IPS DF 6.9 (cell line): ENCODE measurements at regions not wholly inside any gene's neighbourhood (a gene's known extent, or its start where the extent isn't known, plus 50 kb on each side); places are given as distances from the start of the nearest gene placed in this dataset.
"Not testable (repeated sequence)": the region's sequence is repeated elsewhere in the genome, so short reads cannot be mapped to it uniquely, and the experiment has no call there.

Experiments used
- DNase-seq: peaks from one replicate; pipeline ENCODE4 v3.0.0-alpha.2; 2013; ENCODE audit warnings: low read depth, low spot score
- H3K27ac ChIP-seq: one replicate; pipeline ENCODE4 v1.5.1; 2013; ENCODE audit warnings: low read length, control low read depth
- H3K27me3 ChIP-seq: 2 replicates; pipeline ENCODE4 v1.6.1; 2013; ENCODE audit warnings: mild to moderate bottlenecking, low read length; ENCODE audit not compliant: control insufficient read depth, insufficient read depth
- H3K36me3 ChIP-seq: 2 replicates; pipeline ENCODE4 v1.6.1; 2013; ENCODE audit warnings: low read length; ENCODE audit not compliant: control insufficient read depth, insufficient read depth
- H3K4me1 ChIP-seq: 2 replicates; pipeline ENCODE4 v1.6.1; 2013; ENCODE audit warnings: low read length; ENCODE audit not compliant: control insufficient read depth, insufficient read depth
- H3K4me3 ChIP-seq: 2 replicates; pipeline ENCODE4 v1.5.1; 2013; ENCODE audit warnings: mild to moderate bottlenecking, low read length
- H3K9me3 ChIP-seq: 2 replicates; pipeline ENCODE4 v1.6.1; 2013; ENCODE audit warnings: low read length, inconsistent platforms; ENCODE audit not compliant: control insufficient read depth, insufficient read depth
- WGBS: extraction: QIAGEN DNeasy Blood & Tissue Kit; methylation state at CpG from one replicate; pipeline ENCODE4 v1.1.7; 2013; ENCODE audit warnings: mixed read lengths, missing lambda C conversion rate; ENCODE audit not compliant: insufficient read length, insufficient coverage; 5-methylcytosine and 5-hydroxymethylcytosine counted together

GRCh38 chr5:92836855-92837755, 743.9 kb downstream of the NR2F1-AS1 start:
- H3K4me1 ChIP-seq, result no peaks in the 10 kb centered on the region
- no peak overlapping the region for H3K27ac ChIP-seq
- H3K4me3 ChIP-seq, result no peak overlapping the region
- H3K36me3 ChIP-seq, result no peaks in the 10 kb centered on the region
- no peak for DNase-seq
- WGBS, result no CpG with 5 or more reads among the region's 3 CpGs
- H3K9me3 ChIP-seq, result no peaks in the 10 kb centered on the region
- H3K27me3 ChIP-seq, result no peaks in the 10 kb centered on the region

- no peak overlapping the region for H3K27ac ChIP-seq
- H3K36me3 ChIP-seq, result no peaks in the 10 kb centered on the region
- no CpG with 5 or more reads among the region's 1 CpG for WGBS
- H3K9me3 ChIP-seq, result no peaks in the 10 kb centered on the region
- DNase-seq, result no peak
- no peaks in the 10 kb centered on the region for H3K27me3 ChIP-seq
- no peaks in the 10 kb centered on the region for H3K4me1 ChIP-seq
- H3K4me3 ChIP-seq, result no peak overlapping the region
Observed at GRCh38 chr5:92835712-92836111, 745.3 kb downstream of the NR2F1-AS1 start.

GRCh38 chr5:92823551-92823950, 757.5 kb downstream of the NR2F1-AS1 start:
- H3K4me3 ChIP-seq, H3K36me3 ChIP-seq, H3K27ac ChIP-seq, H3K9me3 ChIP-seq, DNase-seq, H3K27me3 ChIP-seq, H3K4me1 ChIP-seq: not testable (repeated sequence)
- no CpG with 5 or more reads among the region's 3 CpGs for WGBS

- no peaks in the 10 kb centered on the region for H3K9me3 ChIP-seq
- no peak for DNase-seq
- no CpG with 5 or more reads among the region's 9 CpGs for WGBS
- H3K36me3 ChIP-seq, result no peaks in the 10 kb centered on the region
- H3K27me3 ChIP-seq, result no peaks in the 10 kb centered on the region
- no peak overlapping the region for H3K27ac ChIP-seq
- H3K4me3 ChIP-seq, result no peak overlapping the region
- no peaks in the 10 kb centered on the region for H3K4me1 ChIP-seq
Observed at GRCh38 chr5:92822183-92822582, 758.8 kb downstream of the NR2F1-AS1 start.

- H3K36me3 ChIP-seq, result no peaks in the 10 kb centered on the region
- WGBS, result no CpG with 5 or more reads among the region's 3 CpGs
- DNase-seq, result no peak
- H3K4me3 ChIP-seq, result no peak overlapping the region
- no peak overlapping the region for H3K27ac ChIP-seq
- H3K4me1 ChIP-seq, result no peaks in the 10 kb centered on the region
- no peaks in the 10 kb centered on the region for H3K9me3 ChIP-seq
- H3K27me3 ChIP-seq, result no peaks in the 10 kb centered on the region
Observed at GRCh38 chr5:92809855-92810465, 771.1 kb downstream of the NR2F1-AS1 start.

GRCh38 chr5:92808474-92808873, 772.5 kb downstream of the NR2F1-AS1 start:
- no peaks in the 10 kb centered on the region for H3K4me1 ChIP-seq
- H3K27ac ChIP-seq, result no peak overlapping the region
- no peak overlapping the region for H3K4me3 ChIP-seq
- no peaks in the 10 kb centered on the region for H3K36me3 ChIP-seq
- no peaks in the 10 kb centered on the region for H3K27me3 ChIP-seq
- no peak for DNase-seq
- no peaks in the 10 kb centered on the region for H3K9me3 ChIP-seq
- WGBS, result no CpG with 5 or more reads among the region's 1 CpG

- H3K27ac ChIP-seq, result no peak overlapping the region
- DNase-seq, result no peak
- WGBS, result no CpG with 5 or more reads among the region's 4 CpGs
- H3K4me1 ChIP-seq, result no peaks in the 10 kb centered on the region
- H3K36me3 ChIP-seq, result no peaks in the 10 kb centered on the region
- no peak overlapping the region for H3K4me3 ChIP-seq
- H3K9me3 ChIP-seq, result no peaks in the 10 kb centered on the region
- H3K27me3 ChIP-seq, result no peaks in the 10 kb centered on the region
Observed at GRCh38 chr5:92807085-92807484, 773.9 kb downstream of the NR2F1-AS1 start.

GRCh38 chr5:92805446-92805845, 775.6 kb downstream of the NR2F1-AS1 start:
- H3K27me3 ChIP-seq, result no peaks in the 10 kb centered on the region
- no peaks in the 10 kb centered on the region for H3K36me3 ChIP-seq
- DNase-seq, result no peak
- H3K9me3 ChIP-seq, result no peaks in the 10 kb centered on the region
- no peak overlapping the region for H3K4me3 ChIP-seq
- H3K4me1 ChIP-seq, result no peaks in the 10 kb centered on the region
- H3K27ac ChIP-seq, result no peak overlapping the region

- Histone ChIP-seq H3K9me3 (no peaks in the 10 kb centered on the region), H3K36me3 (no peaks in the 10 kb centered on the region), H3K4me1 (no peaks in the 10 kb centered on the region), H3K4me3 (no peak overlapping the region), H3K27me3 (no peaks in the 10 kb centered on the region), H3K27ac (no peak overlapping the region)
- no peak for DNase-seq
- WGBS, result no CpG with 5 or more reads among the region's 7 CpGs
Observed at GRCh38 chr5:92801911-92802310, 779.1 kb downstream of the NR2F1-AS1 start.

- H3K36me3 ChIP-seq, result no peaks in the 10 kb centered on the region
- no peak for DNase-seq
- H3K27me3 ChIP-seq, result no peaks in the 10 kb centered on the region
- H3K4me3 ChIP-seq, result no peak overlapping the region
- H3K4me1 ChIP-seq, result no peaks in the 10 kb centered on the region
- no peaks in the 10 kb centered on the region for H3K9me3 ChIP-seq
- H3K27ac ChIP-seq, result no peak overlapping the region
Observed at GRCh38 chr5:92800365-92800764, 780.7 kb downstream of the NR2F1-AS1 start.

GRCh38 chr5:92795633-92796032, 785.4 kb downstream of the NR2F1-AS1 start:
- WGBS, result no CpG with 5 or more reads among the region's 3 CpGs
- H3K27ac ChIP-seq, result no peak overlapping the region
- H3K9me3 ChIP-seq, result no peaks in the 10 kb centered on the region
- DNase-seq, result no peak
- H3K4me3 ChIP-seq, result no peak overlapping the region
- no peaks in the 10 kb centered on the region for H3K4me1 ChIP-seq
- H3K36me3 ChIP-seq, result no peaks in the 10 kb centered on the region
- H3K27me3 ChIP-seq, result no peaks in the 10 kb centered on the region
